ENCODE measurements at regions not wholly inside any gene's neighbourhood (a gene's known extent, or its start where the extent isn't known, plus 50 kb on each side); places are given as distances from the start of the nearest gene placed in this dataset.

DNA sequence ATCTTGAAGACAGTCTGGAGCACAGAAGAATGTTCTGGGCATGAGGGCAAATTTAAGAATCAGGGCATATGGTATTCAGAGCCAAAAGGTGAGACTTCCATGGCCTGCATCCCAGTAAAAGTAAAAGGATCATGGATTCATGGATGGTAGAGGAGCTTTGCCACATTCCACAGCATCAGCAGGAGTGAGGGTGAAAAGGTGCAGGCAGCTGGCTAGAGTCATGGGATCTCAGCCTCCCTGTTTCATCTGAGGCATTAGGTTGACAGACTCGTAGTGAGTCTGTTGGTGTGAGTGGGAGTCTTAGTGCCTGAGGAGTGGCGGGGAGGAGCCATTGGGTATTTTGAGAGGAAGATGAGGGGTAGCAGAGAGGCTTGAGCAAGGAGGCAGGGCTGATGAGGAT, 301.6 kb downstream of the CYP26B1 start:
- no peak for TF ChIP-seq POLR2A (IDR thresholded peaks at IDR 0.05)
- TF ChIP-seq, protein P1, sequence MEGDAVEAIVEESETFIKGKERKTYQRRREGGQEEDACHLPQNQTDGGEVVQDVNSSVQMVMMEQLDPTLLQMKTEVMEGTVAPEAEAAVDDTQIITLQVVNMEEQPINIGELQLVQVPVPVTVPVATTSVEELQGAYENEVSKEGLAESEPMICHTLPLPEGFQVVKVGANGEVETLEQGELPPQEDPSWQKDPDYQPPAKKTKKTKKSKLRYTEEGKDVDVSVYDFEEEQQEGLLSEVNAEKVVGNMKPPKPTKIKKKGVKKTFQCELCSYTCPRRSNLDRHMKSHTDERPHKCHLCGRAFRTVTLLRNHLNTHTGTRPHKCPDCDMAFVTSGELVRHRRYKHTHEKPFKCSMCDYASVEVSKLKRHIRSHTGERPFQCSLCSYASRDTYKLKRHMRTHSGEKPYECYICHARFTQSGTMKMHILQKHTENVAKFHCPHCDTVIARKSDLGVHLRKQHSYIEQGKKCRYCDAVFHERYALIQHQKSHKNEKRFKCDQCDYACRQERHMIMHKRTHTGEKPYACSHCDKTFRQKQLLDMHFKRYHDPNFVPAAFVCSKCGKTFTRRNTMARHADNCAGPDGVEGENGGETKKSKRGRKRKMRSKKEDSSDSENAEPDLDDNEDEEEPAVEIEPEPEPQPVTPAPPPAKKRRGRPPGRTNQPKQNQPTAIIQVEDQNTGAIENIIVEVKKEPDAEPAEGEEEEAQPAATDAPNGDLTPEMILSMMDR (IDR thresholded peaks at IDR 0.05): no peak

Data from heart left ventricle (tissue), 13 donors.